Peyer's patch (tissue), 4 donors: ENCODE measurements at regions not wholly inside any gene's neighbourhood (a gene's known extent, or its start where the extent isn't known, plus 50 kb on each side); places are given as distances from the start of the nearest gene placed in this dataset.

Source experiments
- POLR2A ChIP-seq, 2 donors: fragments of 450-650 bp; IDR thresholded peaks; one replicate each; pipeline ENCODE4 v1.5.1; 2017; ENCODE audit warnings: antibody characterized with exemption in 2 of 2, mild to moderate bottlenecking in 2 of 2, moderate library complexity in 2 of 2
- TF ChIP-seq, protein P1 (sequence below), 6 experiments: fragments of 450-650 bp in 4 of 6; fragments of 200-600 bp in 2 of 6; sonication (generic) in 1 of 6; IDR thresholded peaks; one replicate each; pipeline ENCODE4 v1.5.1; 2017 to 2019; ENCODE audit warnings: antibody characterized with exemption in 6 of 6, mild to moderate bottlenecking in 3 of 6, moderate library complexity in 1 of 6

DNA sequence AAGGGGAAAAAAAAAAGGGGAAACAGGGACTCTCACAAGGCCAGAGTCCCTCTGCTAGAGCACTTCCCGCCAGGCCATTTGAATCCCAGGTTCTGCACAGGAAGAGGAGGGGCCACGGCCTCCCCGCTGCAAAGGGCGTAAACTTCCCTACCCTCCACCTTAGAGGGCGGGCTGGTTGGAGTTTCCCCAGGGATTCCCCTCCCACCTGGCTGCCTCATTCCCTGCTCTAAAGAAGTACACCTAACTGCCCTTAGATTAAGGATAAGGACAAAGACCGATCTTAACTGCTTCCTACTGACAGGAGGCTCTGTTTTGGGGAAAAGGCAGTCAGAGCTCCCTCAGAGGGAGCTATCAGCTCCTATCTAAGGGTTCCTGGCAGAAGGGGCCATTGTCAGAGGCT lies 102.0 kb upstream of the ARMC3 start:
- TF ChIP-seq, protein P1, sequence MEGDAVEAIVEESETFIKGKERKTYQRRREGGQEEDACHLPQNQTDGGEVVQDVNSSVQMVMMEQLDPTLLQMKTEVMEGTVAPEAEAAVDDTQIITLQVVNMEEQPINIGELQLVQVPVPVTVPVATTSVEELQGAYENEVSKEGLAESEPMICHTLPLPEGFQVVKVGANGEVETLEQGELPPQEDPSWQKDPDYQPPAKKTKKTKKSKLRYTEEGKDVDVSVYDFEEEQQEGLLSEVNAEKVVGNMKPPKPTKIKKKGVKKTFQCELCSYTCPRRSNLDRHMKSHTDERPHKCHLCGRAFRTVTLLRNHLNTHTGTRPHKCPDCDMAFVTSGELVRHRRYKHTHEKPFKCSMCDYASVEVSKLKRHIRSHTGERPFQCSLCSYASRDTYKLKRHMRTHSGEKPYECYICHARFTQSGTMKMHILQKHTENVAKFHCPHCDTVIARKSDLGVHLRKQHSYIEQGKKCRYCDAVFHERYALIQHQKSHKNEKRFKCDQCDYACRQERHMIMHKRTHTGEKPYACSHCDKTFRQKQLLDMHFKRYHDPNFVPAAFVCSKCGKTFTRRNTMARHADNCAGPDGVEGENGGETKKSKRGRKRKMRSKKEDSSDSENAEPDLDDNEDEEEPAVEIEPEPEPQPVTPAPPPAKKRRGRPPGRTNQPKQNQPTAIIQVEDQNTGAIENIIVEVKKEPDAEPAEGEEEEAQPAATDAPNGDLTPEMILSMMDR (IDR thresholded peaks at IDR 0.05): no peak
- no peak for TF ChIP-seq POLR2A (IDR thresholded peaks at IDR 0.05)
